SK-N-SH (cell line): ENCODE measurements at regions not wholly inside any gene's neighbourhood (a gene's known extent, or its start where the extent isn't known, plus 50 kb on each side); places are given as distances from the start of the nearest gene placed in this dataset.

ENCODE experiments used
- CHD2 ChIP-seq: fragments of 150-350 bp; IDR thresholded peaks from 2 replicates; pipeline ENCODE4 v1.6.1; 2018; ENCODE audit warnings: low read length; ENCODE audit not compliant: partially characterized antibody
- CTCF ChIP-seq: fragments of 200-600 bp; sonication (generic); IDR thresholded peaks from 2 replicates; pipeline ENCODE4 v1.6.1; 2017; ENCODE audit warnings: antibody characterized with exemption, mild to moderate bottlenecking, moderate library complexity
- EZH2phosphoT487 ChIP-seq: fragments of 200-600 bp; sonication (generic); IDR thresholded peaks from 2 replicates; pipeline ENCODE4 v1.6.1; 2017; ENCODE audit warnings: low read depth, mixed run types, mild to moderate bottlenecking, antibody characterized with exemption, moderate library complexity, borderline replicate concordance
- FOSL2 ChIP-seq: IDR thresholded peaks from 2 replicates; pipeline ENCODE4 v1.4.0; 2012; ENCODE audit warnings: low read depth, mild to moderate bottlenecking, moderate library complexity, borderline replicate concordance
- GABPA ChIP-seq: IDR thresholded peaks from 2 replicates; pipeline ENCODE4 v1.4.0; 2012; ENCODE audit warnings: low read depth, mild to moderate bottlenecking
- MAX ChIP-seq: IDR thresholded peaks from 2 replicates; pipeline ENCODE4 v1.4.0; 2012; ENCODE audit warnings: low read depth
- NFIC ChIP-seq: IDR thresholded peaks from 2 replicates; pipeline ENCODE4 v1.4.0; 2012; ENCODE audit warnings: borderline replicate concordance
- POLR2AphosphoS5 ChIP-seq: IDR thresholded peaks from 2 replicates; pipeline ENCODE4 v1.6.1; 2012; ENCODE audit warnings: low read depth, low read length
- RCOR1 ChIP-seq: fragments of 150-350 bp; IDR thresholded peaks from 2 replicates; pipeline ENCODE4 v1.6.1; 2017; ENCODE audit warnings: antibody characterized with exemption, low read length
- SMC3 ChIP-seq: IDR thresholded peaks from 2 replicates; pipeline ENCODE4 v1.6.1; 2012; ENCODE audit warnings: low read depth, low read length, improper control_type of control experiment
- TAF1 ChIP-seq: IDR thresholded peaks from 2 replicates; pipeline ENCODE4 v1.6.1; 2012; ENCODE audit warnings: low read depth, mild to moderate bottlenecking, low read length, moderate library complexity, borderline replicate concordance

- no peak for TF ChIP-seq CTCF
- TF ChIP-seq POLR2AphosphoS5 = no peak
- TF ChIP-seq EZH2phosphoT487 = no peak
- no peak for TF ChIP-seq GABPA
- no peak for TF ChIP-seq MAX
- TF ChIP-seq NFIC = no peak
- TF ChIP-seq TAF1 = no peak
- TF ChIP-seq CHD2 = no peak
- no peak for TF ChIP-seq FOSL2
- no peak for TF ChIP-seq SMC3
- no peak for TF ChIP-seq RCOR1
Observed at GRCh38 chr3:6734395-6734746, 126.5 kb upstream of the GRM7 start.
